IMR-90 (cell line): ENCODE measurements at regions not wholly inside any gene's neighbourhood (a gene's known extent, or its start where the extent isn't known, plus 50 kb on each side); places are given as distances from the start of the nearest gene placed in this dataset.

Experiments used
- ATAC-seq: fragments of 200-7000 bp; cut with Tn5 transposase; 2 replicates; pipeline ENCODE4 v1.9.1; 2020; ENCODE audit warnings: low read depth, mild to moderate bottlenecking, moderate library complexity
- BruUV-seq: library from RNA; stranded (reverse); fragments of 400-500 nt; replicated peaks from 2 replicates; lab custom pipeline; 2021; lab: Mats Ljungman, UMichigan
- CTCF ChIA-PET: fragments of 300-600 bp; formaldehyde crosslinking; extraction: SDS; loops from one replicate; lab custom pipeline; 2021; ENCODE audit warnings: antibody characterized with exemption; lab: Yijun Ruan, JAX
- POLR2A ChIA-PET: fragments of 300-600 bp; sonication (Branson Sonifier 250); formaldehyde crosslinking; loops from one replicate; lab custom pipeline; 2022; ENCODE audit warnings: antibody characterized with exemption; ENCODE audit not compliant: unreplicated experiment; lab: Charles Lee
- DNase-seq: peaks from one replicate; pipeline ENCODE4 v3.0.0; 2013
- H2AFZ ChIP-seq: replicated peaks from 2 replicates; pipeline ENCODE3; 2013; ENCODE audit warnings: low read length, mild to moderate bottlenecking; ENCODE audit not compliant: poor library complexity
- H2AK5ac ChIP-seq: 2 replicates; pipeline ENCODE4 v1.6.1; 2013; ENCODE audit warnings: low read depth, low read length, inconsistent platforms
- H2AK9ac ChIP-seq: replicated peaks from 2 replicates; pipeline ENCODE3; 2013; ENCODE audit warnings: mild to moderate bottlenecking, low read depth, low read length, moderate library complexity; ENCODE audit not compliant: poor library complexity
- H2BK120ac ChIP-seq: 2 replicates; pipeline ENCODE4 v1.6.1; 2013; ENCODE audit warnings: low read depth, low read length, inconsistent platforms
- H2BK15ac ChIP-seq: 3 replicates; pipeline ENCODE4 v1.6.1; 2013; ENCODE audit warnings: low read depth, low read length, inconsistent platforms
- H2BK20ac ChIP-seq: 2 replicates; pipeline ENCODE4 v1.6.1; 2013; ENCODE audit warnings: low read depth, mild to moderate bottlenecking, inconsistent platforms, low read length, moderate library complexity
- H2BK5ac ChIP-seq: 2 replicates; pipeline ENCODE4 v1.6.1; 2013; ENCODE audit warnings: mild to moderate bottlenecking, low read depth, low read length, inconsistent platforms; ENCODE audit not compliant: poor library complexity, severe bottlenecking
- H3K14ac ChIP-seq: replicated peaks from 2 replicates; pipeline ENCODE4 v1.6.1; 2013; ENCODE audit warnings: low read depth, low read length, inconsistent platforms
- H3K18ac ChIP-seq: 2 replicates; pipeline ENCODE4 v1.6.1; 2013; ENCODE audit warnings: low read depth, low read length, control low read depth
- H3K23ac ChIP-seq: 2 replicates; pipeline ENCODE4 v1.6.1; 2013; ENCODE audit warnings: low read depth, low read length, inconsistent platforms
- H3K27ac ChIP-seq: 2 replicates; pipeline ENCODE4 v1.5.1; 2013; ENCODE audit warnings: mild to moderate bottlenecking, control low read depth, low read length; ENCODE audit not compliant: insufficient read depth
- H3K27me3 ChIP-seq: 2 replicates; pipeline ENCODE4 v1.6.1; 2013; ENCODE audit warnings: low read length; ENCODE audit not compliant: control insufficient read depth, insufficient read depth
- H3K36me3 ChIP-seq: 2 replicates; pipeline ENCODE4 v1.6.1; 2013; ENCODE audit warnings: low read length, mixed read lengths; ENCODE audit not compliant: control insufficient read depth, insufficient read depth
- H3K4ac ChIP-seq: 2 replicates; pipeline ENCODE4 v1.6.1; 2013; ENCODE audit warnings: low read depth, low read length, inconsistent platforms
- H3K4me1 ChIP-seq: 2 replicates; pipeline ENCODE4 v1.6.1; 2013; ENCODE audit warnings: low read length, mixed read lengths; ENCODE audit not compliant: control insufficient read depth, insufficient read depth
- H3K4me2 ChIP-seq: 2 replicates; pipeline ENCODE4 v1.6.1; 2013; ENCODE audit warnings: low read depth, mild to moderate bottlenecking, control low read depth, low read length, moderate library complexity
- H3K4me3 ChIP-seq: 2 replicates; pipeline ENCODE4 v1.5.1; 2013; ENCODE audit warnings: low read depth, mild to moderate bottlenecking, control low read depth, low read length, moderate library complexity; ENCODE audit not compliant: insufficient read depth
- H3K56ac ChIP-seq: 2 replicates; pipeline ENCODE4 v1.6.1; 2013; ENCODE audit warnings: low read length, inconsistent platforms; ENCODE audit not compliant: insufficient read depth; ENCODE audit errors: extremely low read depth
- H3K79me1 ChIP-seq, 2 experiments: 2 replicates each; pipeline ENCODE4 v1.6.1; 2013; ENCODE audit warnings: low read length in 2 of 2, inconsistent platforms in 1 of 2, low read depth in 1 of 2
- H3K9ac ChIP-seq: 2 replicates; pipeline ENCODE4 v1.6.1; 2013; ENCODE audit warnings: low read depth, low read length, control low read depth
- H3K9me1 ChIP-seq: 2 replicates; pipeline ENCODE4 v1.6.1; 2013; ENCODE audit warnings: low read length, inconsistent platforms; ENCODE audit not compliant: insufficient read depth
- H3K9me3 ChIP-seq: 2 replicates; pipeline ENCODE4 v1.6.1; 2013; ENCODE audit warnings: low read length; ENCODE audit not compliant: control insufficient read depth, insufficient read depth
- H4K20me1 ChIP-seq: 2 replicates; pipeline ENCODE4 v1.6.1; 2013; ENCODE audit warnings: low read length, inconsistent platforms; ENCODE audit not compliant: insufficient read depth
- H4K5ac ChIP-seq: 2 replicates; pipeline ENCODE4 v1.6.1; 2013; ENCODE audit warnings: mild to moderate bottlenecking, low read depth, low read length, control low read depth
- H4K8ac ChIP-seq, 2 experiments: 2 replicates each; pipeline ENCODE4 v1.6.1; 2013; ENCODE audit warnings: low read depth in 2 of 2, low read length in 2 of 2, control low read depth in 1 of 2, inconsistent platforms in 1 of 2
- H4K91ac ChIP-seq: 2 replicates; pipeline ENCODE4 v1.6.1; 2013; ENCODE audit warnings: low read depth, low read length, inconsistent platforms; ENCODE audit not compliant: insufficient read depth
- CEBPB ChIP-seq: IDR thresholded peaks from 2 replicates; pipeline ENCODE4 v1.6.1; 2012; ENCODE audit warnings: low read depth, low read length, improper control_type of control experiment
- CHD1 ChIP-seq: IDR thresholded peaks from 2 replicates; pipeline ENCODE4 v1.6.1; 2012; ENCODE audit warnings: low read depth, low read length, improper control_type of control experiment
- FOS ChIP-seq: fragments of 150-350 bp; IDR thresholded peaks from 2 replicates; pipeline ENCODE4 v1.6.1; 2016; ENCODE audit warnings: low read depth, low read length
- MAFK ChIP-seq: IDR thresholded peaks from 2 replicates; pipeline ENCODE4 v1.6.1; 2012; ENCODE audit warnings: low read depth, low read length, improper control_type of control experiment
- MAZ ChIP-seq: IDR thresholded peaks from 2 replicates; pipeline ENCODE4 v1.6.1; 2012; ENCODE audit warnings: low read depth, mild to moderate bottlenecking, low read length, improper control_type of control experiment, moderate library complexity, borderline replicate concordance
- NFE2L2 ChIP-seq: fragments of 150-350 bp; IDR thresholded peaks from 2 replicates; pipeline ENCODE4 v1.6.1; 2016; ENCODE audit warnings: low read depth, mild to moderate bottlenecking, low read length
- POLR2A ChIP-seq: IDR thresholded peaks from 2 replicates; pipeline ENCODE4 v1.6.1; 2012; ENCODE audit warnings: mild to moderate bottlenecking, low read depth, low read length
- RAD21 ChIP-seq: IDR thresholded peaks from 2 replicates; pipeline ENCODE4 v1.6.1; 2012; ENCODE audit warnings: low read length, improper control_type of control experiment
- RCOR1 ChIP-seq: IDR thresholded peaks from 2 replicates; pipeline ENCODE4 v1.6.1; 2012; ENCODE audit warnings: mild to moderate bottlenecking, low read length, improper control_type of control experiment; ENCODE audit not compliant: insufficient replicate concordance
- SMC3 ChIP-seq: fragments of 150-350 bp; IDR thresholded peaks from 2 replicates; pipeline ENCODE4 v1.6.1; 2016; ENCODE audit warnings: low read depth, mild to moderate bottlenecking, antibody characterized with exemption, low read length, moderate library complexity
- WGBS, 2 experiments: methylation state at CpG; one replicate each; pipeline versions ENCODE4 v1.1.5 to v1.1.7; 2013; ENCODE audit warnings: missing lambda C conversion rate in 2 of 2; ENCODE audit not compliant: insufficient read length in 1 of 2; ENCODE audit errors: extremely low coverage in 2 of 2; 5-methylcytosine and 5-hydroxymethylcytosine counted together
- dilution Hi-C: fragments of 300-500 bp; cut with HindIII; formaldehyde crosslinking; loops from one replicate; pipeline ENCODE4 v1.14.3; 2018; ENCODE audit warnings: low sequenced_read_pairs; ENCODE audit not compliant: unreplicated experiment
- in situ Hi-C: fragments of 300-500 bp; cut with MboI; formaldehyde crosslinking; loops from 3 replicates; pipeline ENCODE4 v1.14.3; 2019; ENCODE audit warnings: low sequenced_read_pairs, inconsistent platforms, mixed read lengths
- intact Hi-C: fragments of 100-400 bp; cut with micrococcal nuclease; formaldehyde crosslinking; loops from 2 replicates; pipeline ENCODE4 v1.10.0; 2022
- TF ChIP-seq, protein P1 (sequence below): fragments of 150-350 bp; IDR thresholded peaks from 2 replicates; pipeline ENCODE4 v1.6.1; 2017; ENCODE audit warnings: mild to moderate bottlenecking, antibody characterized with exemption, low read length, low read depth

DNA sequence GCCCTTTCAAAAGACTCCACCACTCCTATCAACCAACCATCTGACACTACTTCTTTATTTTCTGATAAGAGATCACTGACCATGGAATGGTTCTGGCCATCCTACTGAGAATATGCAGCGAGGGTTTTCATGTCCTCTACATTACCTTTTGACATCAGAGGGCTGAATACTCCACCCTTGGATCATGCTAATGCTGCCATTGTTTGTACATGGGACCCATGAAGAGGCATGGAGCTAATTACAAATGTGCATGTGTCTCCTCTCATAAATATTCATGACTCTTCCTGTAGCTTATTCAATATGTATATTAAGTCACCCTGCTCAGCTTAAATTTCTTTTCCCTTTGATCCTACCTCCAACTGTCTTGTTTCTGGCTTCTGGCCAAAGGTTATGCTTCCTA lies 1065.8 kb upstream of the GHITM start:
- intact Hi-C loops (no loop called here), dilution Hi-C loops (no loop called here), in situ Hi-C loops (no loop called here)
- WGBS, 2 experiments: no CpG with 5 or more reads among the region's 1 CpG
- no peak overlapping the region for H3K27ac ChIP-seq
- H4K91ac ChIP-seq: no peak overlapping the region
- no peak overlapping the region for H3K14ac ChIP-seq
- no peak for TF ChIP-seq CEBPB
- TF ChIP-seq CHD1: no peak
- no peak for TF ChIP-seq RAD21
- TF ChIP-seq POLR2A: no peak
- no peak for TF ChIP-seq MAZ
- TF ChIP-seq MAFK: no peak
- TF ChIP-seq SMC3: no peak
- TF ChIP-seq RCOR1: no peak
- no peak for TF ChIP-seq NFE2L2
- no peak for TF ChIP-seq FOS
- TF ChIP-seq, protein P1, sequence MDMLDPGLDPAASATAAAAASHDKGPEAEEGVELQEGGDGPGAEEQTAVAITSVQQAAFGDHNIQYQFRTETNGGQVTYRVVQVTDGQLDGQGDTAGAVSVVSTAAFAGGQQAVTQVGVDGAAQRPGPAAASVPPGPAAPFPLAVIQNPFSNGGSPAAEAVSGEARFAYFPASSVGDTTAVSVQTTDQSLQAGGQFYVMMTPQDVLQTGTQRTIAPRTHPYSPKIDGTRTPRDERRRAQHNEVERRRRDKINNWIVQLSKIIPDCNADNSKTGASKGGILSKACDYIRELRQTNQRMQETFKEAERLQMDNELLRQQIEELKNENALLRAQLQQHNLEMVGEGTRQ: no peak
- H3K4me1 ChIP-seq: no peaks in the 10 kb centered on the region
- no peak overlapping the region for H3K23ac ChIP-seq
- H3K79me1 ChIP-seq: no peaks in the 10 kb centered on the region
- no peak overlapping the region for H2BK20ac ChIP-seq
- no peak overlapping the region for H2BK120ac ChIP-seq
- H2AK9ac ChIP-seq: no peak overlapping the region
- DNase-seq (no peak), ATAC-seq (no peak)
- H2BK15ac ChIP-seq: no peak overlapping the region
- H3K9me1 ChIP-seq: no peaks in the 10 kb centered on the region
- POLR2A ChIA-PET: no interaction called here
- H4K5ac ChIP-seq: no peak overlapping the region
- no peak overlapping the region for H3K18ac ChIP-seq
- no peaks in the 10 kb centered on the region for H3K27me3 ChIP-seq
- peaks cover 2% of the 10 kb centered on the region for H3K9me3 ChIP-seq
- H3K36me3 ChIP-seq: no peaks in the 10 kb centered on the region
- no peak overlapping the region for H2AK5ac ChIP-seq
- H3K56ac ChIP-seq: no peak overlapping the region
- no peak overlapping the region for H3K4me2 ChIP-seq
- BruUV-seq: no TSS peak
- H2BK5ac ChIP-seq: no peak overlapping the region
- H3K4me3 ChIP-seq: no peak overlapping the region
- no peak overlapping the region for H4K8ac ChIP-seq
- H4K20me1 ChIP-seq: no peaks in the 10 kb centered on the region
- no peak overlapping the region for H3K9ac ChIP-seq
- CTCF ChIA-PET: no interaction called here
- H2AFZ ChIP-seq: no peak overlapping the region
- H3K4ac ChIP-seq: no peak overlapping the region
